ENCODE measurements at regions not wholly inside any gene's neighbourhood (a gene's known extent, or its start where the extent isn't known, plus 50 kb on each side); places are given as distances from the start of the nearest gene placed in this dataset.

GRCh38 chr2:43169099-43169945 lies 57.1 kb downstream of the ZFP36L2 start:
- TF ChIP-seq CTCF (IDR thresholded peaks at IDR 0.05) (no peak), POLR2A (IDR thresholded peaks at IDR 0.05) (no peak)
